NOMO-1 treated with DMSO at 0.1 percent for 48 hours (cell line): ENCODE measurements at regions not wholly inside any gene's neighbourhood (a gene's known extent, or its start where the extent isn't known, plus 50 kb on each side); places are given as distances from the start of the nearest gene placed in this dataset.
"Not testable (repeated sequence)": the region's sequence is repeated elsewhere in the genome, so short reads cannot be mapped to it uniquely, and the experiment has no call there.

Experiments used
- DNase-seq: peaks from one replicate; lab custom pipeline; 2025; ENCODE audit not compliant: unreplicated experiment; lab: John Stamatoyannopoulos, UW

DNA sequence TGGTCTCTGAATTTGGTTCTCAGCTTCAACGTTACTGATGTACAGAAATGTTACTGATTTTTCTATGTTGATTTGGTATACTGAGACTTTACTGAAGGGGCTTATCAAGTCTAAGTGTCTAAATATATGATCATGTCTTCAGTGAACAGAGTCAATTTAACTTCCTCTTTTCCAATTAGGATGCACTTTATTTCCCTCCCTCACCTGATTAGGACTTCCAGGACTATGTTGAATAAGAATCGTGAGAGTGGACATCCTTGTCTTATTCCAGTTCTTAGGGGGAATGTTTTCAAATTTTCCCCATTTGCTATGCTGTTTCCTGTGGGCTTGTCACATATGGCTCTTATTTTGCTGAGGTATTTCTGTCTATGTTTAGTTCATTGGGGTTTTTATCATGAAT is 349.5 kb downstream of the PRR16 start:
- DNase-seq, result no peak

DNA sequence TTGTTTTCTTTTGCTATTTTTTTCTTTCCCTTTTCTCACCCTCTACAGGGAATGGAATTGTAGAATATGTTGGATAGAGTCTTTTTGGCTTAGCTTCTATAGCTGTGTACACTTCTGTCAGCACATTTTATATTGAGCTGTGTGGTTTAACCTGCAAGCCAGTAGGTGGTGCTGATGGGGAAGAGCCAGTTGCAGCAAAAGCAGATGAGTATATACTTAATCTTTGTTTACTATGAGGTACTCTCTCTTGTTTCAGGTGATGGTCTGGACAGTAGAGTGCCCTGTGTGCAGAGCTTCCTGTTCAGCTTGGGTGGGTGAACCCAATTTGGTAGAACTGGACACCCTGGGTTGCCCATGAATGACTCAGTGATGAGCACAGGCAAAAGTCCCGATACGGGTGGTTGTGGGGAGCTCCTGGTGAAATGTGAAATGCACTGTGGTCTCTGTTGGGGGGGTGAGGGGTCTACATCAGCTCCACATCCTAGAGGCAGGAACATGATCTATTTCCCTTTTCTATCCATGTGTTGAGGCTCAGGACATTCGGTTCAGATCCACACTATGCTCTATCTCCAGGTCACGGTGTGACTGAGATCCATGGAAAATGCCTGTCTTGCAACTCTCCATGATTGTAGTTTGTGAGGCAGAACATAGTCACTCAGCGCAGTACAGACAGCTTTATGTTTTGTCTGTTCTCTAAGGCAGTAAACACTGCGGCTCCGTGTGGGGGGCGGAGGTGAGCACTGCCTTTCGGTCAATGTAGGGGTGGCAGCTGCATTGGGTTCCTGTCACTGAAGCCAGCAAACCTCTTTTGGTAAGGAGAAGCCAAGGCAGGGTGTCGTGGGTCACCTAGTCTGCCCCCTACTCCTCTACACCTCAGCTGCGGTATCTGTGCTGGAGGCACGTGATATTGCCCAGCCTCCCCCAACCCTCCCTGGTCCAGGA is 353.2 kb downstream of the PRR16 start:
- no peak for DNase-seq

- DNase-seq, result no peak
Measured at GRCh38 chr5:120818128-120818527, 354.0 kb downstream of the PRR16 start.

GRCh38 chr5:120823328-120823727 is 359.2 kb downstream of the PRR16 start:
- no peak for DNase-seq

DNA sequence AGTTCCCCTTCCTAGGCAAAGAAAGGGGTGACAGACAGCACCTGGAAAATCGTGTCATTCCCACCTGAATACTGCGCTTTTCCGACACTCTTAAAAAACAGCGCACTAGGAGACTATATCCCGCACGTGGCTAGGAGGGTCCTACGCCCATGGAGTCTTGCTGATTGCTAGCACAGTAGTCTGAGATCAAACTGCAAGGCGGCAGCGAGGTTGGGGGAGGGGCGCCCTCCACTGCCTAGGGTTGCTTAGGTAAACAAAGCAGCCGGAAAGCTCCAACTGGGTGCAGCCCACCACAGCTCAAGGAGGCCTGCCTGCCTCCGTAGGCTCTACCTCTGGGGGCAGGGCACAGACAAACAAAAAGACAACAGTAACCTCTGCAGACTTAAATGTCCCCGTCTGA is 367.5 kb downstream of the PRR16 start:
- not testable (repeated sequence) for DNase-seq

- no peak for DNase-seq
Measured at GRCh38 chr5:120841830-120842229, 377.7 kb downstream of the PRR16 start.

- DNase-seq, result no peak
Measured at GRCh38 chr5:120843390-120843980, 379.4 kb downstream of the PRR16 start.

GRCh38 chr5:120848883-120849282 is 384.8 kb downstream of the PRR16 start:
- DNase-seq, result no peak

GRCh38 chr5:120852222-120852860 is 388.2 kb downstream of the PRR16 start:
- no peak for DNase-seq

GRCh38 chr5:120866997-120867396 is 402.9 kb downstream of the PRR16 start:
- no peak for DNase-seq

GRCh38 chr5:120869831-120870230 is 405.7 kb downstream of the PRR16 start:
- DNase-seq, result no peak

- peak; percentile 7 for DNase-seq
Measured at GRCh38 chr5:120872297-120872696, 408.2 kb downstream of the PRR16 start.

- no peak for DNase-seq
Measured at GRCh38 chr5:120873083-120873482, 409.0 kb downstream of the PRR16 start.

DNA sequence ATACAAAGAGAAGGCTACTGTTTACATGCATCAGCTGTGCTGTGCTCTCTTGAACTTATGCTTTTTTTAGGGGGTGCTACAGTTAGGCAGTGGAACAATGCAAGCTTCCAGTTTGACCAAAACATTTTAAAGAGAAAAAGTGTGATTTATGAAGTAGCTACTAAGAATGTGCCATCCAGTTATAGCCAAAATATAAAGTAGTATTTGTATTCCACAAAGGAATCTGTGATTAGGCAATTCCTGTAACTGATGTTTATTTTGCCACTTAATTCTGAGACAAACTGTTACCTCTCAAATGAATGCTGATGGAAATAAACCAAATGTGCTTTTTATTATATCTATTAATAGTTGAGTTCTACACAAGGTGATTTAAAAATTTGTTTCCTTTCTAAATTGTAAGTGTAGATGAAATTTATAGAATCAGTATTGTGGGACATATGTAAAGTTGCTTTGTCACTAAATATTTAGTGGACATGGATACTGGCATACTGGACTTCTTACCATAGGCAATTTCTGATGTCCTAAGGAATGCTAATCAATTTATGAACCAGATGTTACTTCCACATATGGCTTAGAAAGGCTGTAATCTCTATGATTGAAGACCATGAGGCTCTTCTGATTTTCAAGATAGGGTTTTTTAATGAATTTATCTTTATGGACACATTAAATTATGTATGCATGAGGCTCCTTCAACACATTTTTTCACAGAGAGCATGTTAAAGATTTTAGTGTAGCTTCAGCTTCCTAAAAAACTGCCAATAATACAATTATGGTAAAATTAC is 410.2 kb downstream of the PRR16 start:
- DNase-seq, result no peak

- DNase-seq, result no peak
Measured at GRCh38 chr5:120882038-120882775, 418.1 kb downstream of the PRR16 start.

- no peak for DNase-seq
Measured at GRCh38 chr5:120886351-120886860, 422.3 kb downstream of the PRR16 start.

DNA sequence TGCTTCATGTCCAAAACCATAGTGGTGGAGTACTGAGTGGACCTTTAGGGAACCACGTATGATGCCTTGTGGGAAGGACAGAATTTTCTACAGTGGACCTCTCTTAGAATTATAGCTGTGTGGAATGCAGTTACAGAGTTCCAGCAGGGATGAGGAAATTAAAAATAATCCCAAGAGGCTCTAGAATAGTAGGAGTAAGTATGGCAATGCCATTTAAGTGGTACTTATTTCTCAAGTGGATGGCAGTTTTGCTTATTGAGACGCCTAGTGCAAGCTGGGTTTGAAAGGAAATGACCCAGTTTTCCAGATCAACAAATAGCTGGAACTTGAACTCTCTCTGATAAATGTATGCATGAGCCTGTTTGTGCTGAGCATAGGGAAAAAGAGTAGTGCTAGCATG is 431.6 kb downstream of the PRR16 start:
- DNase-seq, result no peak

DNA sequence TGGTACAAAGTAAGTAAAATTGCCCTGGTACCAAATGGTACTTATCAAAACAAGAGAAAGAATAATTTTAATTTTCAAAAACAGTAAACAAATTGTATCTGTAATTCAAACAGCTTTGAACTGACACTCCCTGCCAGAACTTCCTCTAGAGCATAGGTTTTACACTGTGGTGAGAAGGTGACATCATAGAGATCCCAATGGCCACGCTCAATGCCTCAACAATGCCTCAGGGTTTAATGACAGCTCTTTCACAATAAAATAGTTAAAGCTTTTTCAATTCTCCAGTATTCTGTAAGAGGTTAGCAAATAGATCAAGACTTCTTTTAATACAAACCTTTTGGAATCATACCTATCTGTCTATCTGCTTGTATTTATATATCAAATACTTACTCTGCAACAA is 437.1 kb downstream of the PRR16 start:
- DNase-seq, result peak; percentile 56

DNA sequence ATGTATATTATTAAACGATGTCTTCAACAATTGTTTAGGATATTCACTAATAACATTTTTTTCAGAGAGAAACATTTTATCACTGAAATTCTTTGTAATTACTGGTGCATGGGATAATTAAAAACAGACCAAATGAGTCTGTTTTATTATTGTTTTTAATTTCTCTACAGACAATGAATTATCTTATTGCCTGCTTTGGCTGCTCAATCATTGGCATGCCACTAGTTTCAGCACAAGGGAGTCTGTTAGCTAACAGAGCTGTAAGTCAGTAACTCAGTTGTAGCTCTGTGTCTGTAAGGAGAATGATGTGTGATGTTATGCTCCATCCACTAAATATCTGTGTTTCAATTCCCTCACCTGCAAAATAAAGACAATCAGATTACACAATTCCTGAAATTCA is 443.9 kb downstream of the PRR16 start:
- DNase-seq, result no peak

DNA sequence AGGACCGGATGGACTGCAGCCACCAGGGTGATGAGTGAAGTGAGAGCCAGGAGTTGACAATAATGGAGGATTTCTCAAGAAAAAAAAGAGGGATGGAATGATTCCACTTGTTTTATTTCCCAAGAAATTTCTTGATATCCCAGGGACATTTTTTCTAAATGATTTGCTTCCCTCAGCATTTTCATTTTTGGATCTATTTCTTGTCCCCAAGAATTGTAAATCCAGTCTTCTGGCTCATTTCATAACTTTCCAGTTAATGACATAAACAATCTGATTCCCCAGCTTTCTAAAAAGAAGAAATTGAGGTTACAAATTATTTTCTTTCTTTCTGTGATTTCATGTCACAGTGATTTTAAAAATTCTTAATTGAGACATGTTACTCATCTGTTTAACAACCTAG is 446.5 kb downstream of the PRR16 start:
- DNase-seq, result no peak
